Chondrocyte (in vitro differentiated cells): ENCODE measurements at regions not wholly inside any gene's neighbourhood (a gene's known extent, or its start where the extent isn't known, plus 50 kb on each side); places are given as distances from the start of the nearest gene placed in this dataset.

Source experiments
- DNase-seq: peaks from one replicate; pipeline ENCODE4 v3.0.0; 2021; ENCODE audit warnings: mixed read lengths, low spot score
- H3K27ac Mint-ChIP-seq: one replicate; pipeline ENCODE4 v1.8.0; 2021; ENCODE audit warnings: mild to moderate bottlenecking, moderate library complexity, mixed read lengths; ENCODE audit not compliant: unreplicated experiment
- H3K27me3 Mint-ChIP-seq: 2 replicates; pipeline ENCODE4 v1.8.0; 2021; ENCODE audit warnings: low read depth, mixed read lengths
- H3K36me3 Mint-ChIP-seq: 2 replicates; pipeline ENCODE4 v1.8.0; 2021; ENCODE audit warnings: low read depth, mixed read lengths
- H3K4me1 Mint-ChIP-seq: 2 replicates; pipeline ENCODE4 v1.8.0; 2021; ENCODE audit warnings: low read depth, mild to moderate bottlenecking, mixed read lengths
- H3K4me3 Mint-ChIP-seq: one replicate; pipeline ENCODE4 v1.8.0; 2021; ENCODE audit warnings: mild to moderate bottlenecking, moderate library complexity, mixed read lengths; ENCODE audit not compliant: unreplicated experiment
- H3K9me3 Mint-ChIP-seq: 2 replicates; pipeline ENCODE4 v1.8.0; 2021; ENCODE audit warnings: low read depth, mixed read lengths
- CTCF ChIP-seq: fragments of 200-600 bp; sonication (generic); IDR thresholded peaks from 2 replicates; pipeline ENCODE4 v1.5.0; 2021; ENCODE audit warnings: antibody characterized with exemption, mild to moderate bottlenecking, moderate library complexity

GRCh38 chr5:67619636-67620035, 423.0 kb upstream of the CD180 start:
- Mint-ChIP-seq H3K4me1 (peaks cover 10% of the 10 kb centered on the region), H3K27ac (no peak overlapping the region), H3K4me3 (no peak overlapping the region), H3K36me3 (peaks cover 1% of the 10 kb centered on the region), H3K27me3 (peaks cover 8% of the 10 kb centered on the region), H3K9me3 (no peaks in the 10 kb centered on the region)
- TF ChIP-seq CTCF: no peak
- no peak for DNase-seq

GRCh38 chr5:67619235-67619634, 422.6 kb upstream of the CD180 start:
- no peak for TF ChIP-seq CTCF
- DNase-seq: no peak
- Mint-ChIP-seq H3K4me1 (peaks cover 10% of the 10 kb centered on the region), H3K27ac (no peak overlapping the region), H3K4me3 (no peak overlapping the region), H3K27me3 (peaks cover 8% of the 10 kb centered on the region), H3K36me3 (peaks cover 1% of the 10 kb centered on the region), H3K9me3 (no peaks in the 10 kb centered on the region)

GRCh38 chr5:67617051-67617450, 420.5 kb upstream of the CD180 start:
- no peak for TF ChIP-seq CTCF
- no peak for DNase-seq
- H3K9me3 Mint-ChIP-seq: no peaks in the 10 kb centered on the region
- H3K4me1 Mint-ChIP-seq: peaks cover 10% of the 10 kb centered on the region
- no peak overlapping the region for H3K27ac Mint-ChIP-seq
- H3K36me3 Mint-ChIP-seq: peaks cover 1% of the 10 kb centered on the region
- peaks cover 6% of the 10 kb centered on the region for H3K27me3 Mint-ChIP-seq
- no peak overlapping the region for H3K4me3 Mint-ChIP-seq

- Mint-ChIP-seq H3K4me3 (no peak overlapping the region), H3K4me1 (no peaks in the 10 kb centered on the region), H3K27me3 (no peaks in the 10 kb centered on the region), H3K27ac (no peak overlapping the region), H3K9me3 (no peaks in the 10 kb centered on the region), H3K36me3 (no peaks in the 10 kb centered on the region)
- DNase-seq: no peak
- TF ChIP-seq CTCF: no peak
Measured at GRCh38 chr5:67612961-67613360, 416.4 kb upstream of the CD180 start.

- no peak for TF ChIP-seq CTCF
- Mint-ChIP-seq H3K4me3 (no peak overlapping the region), H3K27me3 (peaks cover 7% of the 10 kb centered on the region), H3K4me1 (no peaks in the 10 kb centered on the region), H3K27ac (no peak overlapping the region), H3K36me3 (no peaks in the 10 kb centered on the region), H3K9me3 (no peaks in the 10 kb centered on the region)
- DNase-seq: no peak
Measured at GRCh38 chr5:67610186-67610912, 413.8 kb upstream of the CD180 start.
